ENCODE measurements at regions not wholly inside any gene's neighbourhood (a gene's known extent, or its start where the extent isn't known, plus 50 kb on each side); places are given as distances from the start of the nearest gene placed in this dataset.

DNA sequence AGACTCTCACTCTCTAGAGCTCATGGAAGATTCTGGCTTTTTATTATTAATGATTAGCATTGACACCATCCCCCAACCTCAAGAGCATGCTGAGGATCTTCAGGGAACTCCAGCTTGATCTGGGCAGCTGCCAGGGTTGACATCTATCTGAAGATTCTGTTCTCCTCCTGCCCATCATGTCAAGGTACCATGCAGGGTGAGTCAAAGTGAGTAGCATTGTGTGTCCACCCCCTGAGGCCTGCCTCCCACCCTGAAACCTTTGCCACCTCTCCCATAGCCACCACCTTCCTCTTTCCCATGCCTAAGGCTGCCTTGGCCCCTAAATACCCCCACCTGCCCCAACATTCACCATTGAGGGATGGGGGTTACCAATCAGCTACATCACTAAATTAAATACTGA lies 70.1 kb upstream of the SLCO3A1 start:
- ATAC-seq = no peak
- H3K4me1 ChIP-seq = no peaks in the 10 kb centered on the region
- TF ChIP-seq POLR2A (IDR thresholded peaks at IDR 0.05) (no peak), POLR2AphosphoS5 (IDR thresholded peaks at IDR 0.05) (no peak), EP300 (IDR thresholded peaks at IDR 0.05) (no peak), CTCF (IDR thresholded peaks at IDR 0.05) (no peak)
- no peaks in the 10 kb centered on the region for H3K36me3 ChIP-seq
- no peaks in the 10 kb centered on the region for H3K9me3 ChIP-seq
- H3K27me3 ChIP-seq = peaks cover 17% of the 10 kb centered on the region
- H3K4me3 ChIP-seq = no peak overlapping the region
- no peak overlapping the region for H3K27ac ChIP-seq

DNA sequence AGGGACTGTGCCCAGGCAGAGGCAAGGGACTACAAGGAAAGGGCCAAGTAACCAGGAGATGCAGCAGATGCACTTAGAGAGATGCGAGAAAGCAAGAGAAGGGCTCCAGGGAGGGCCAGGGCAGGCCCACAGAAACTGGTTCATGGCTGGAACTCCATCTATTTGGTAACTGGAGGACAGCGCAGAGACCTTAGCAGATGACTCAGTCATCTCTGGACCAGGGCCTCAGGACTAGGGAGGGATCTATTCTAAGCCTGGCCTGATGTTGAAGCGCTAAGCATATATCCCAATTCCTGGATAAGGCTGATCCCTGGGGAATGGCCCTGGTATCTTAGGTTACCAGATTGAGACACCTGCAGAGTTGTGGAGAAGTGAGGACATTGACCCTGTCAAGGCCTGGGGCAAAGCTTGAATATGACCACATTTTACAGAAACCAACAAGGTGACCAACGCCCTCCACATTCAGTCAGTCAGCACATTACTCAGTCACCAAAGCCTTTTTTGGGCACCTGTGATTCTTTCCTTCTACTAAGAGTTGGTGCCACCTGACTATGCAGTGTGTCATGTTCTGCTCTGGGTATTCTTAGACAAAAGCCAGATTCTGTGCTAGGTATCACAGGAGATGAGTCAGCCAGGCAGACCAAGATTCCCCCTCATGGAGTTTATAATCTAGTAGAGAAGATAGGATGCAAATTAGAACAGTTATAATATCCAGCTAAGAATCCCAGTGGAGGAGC lies 68.4 kb upstream of the SLCO3A1 start:
- ATAC-seq = no peak
- Histone ChIP-seq H3K27me3 (peaks cover 12% of the 10 kb centered on the region), H3K27ac (no peak overlapping the region), H3K36me3 (no peaks in the 10 kb centered on the region), H3K9me3 (no peaks in the 10 kb centered on the region), H3K4me3 (no peak overlapping the region), H3K4me1 (no peaks in the 10 kb centered on the region)
- 100% methylated on average over 1 to 4 of the region's 4 CpGs for WGBS, 2 donors (ENCODE audit: low coverage in 1 of 2)
- no peak for TF ChIP-seq CTCF (IDR thresholded peaks at IDR 0.05)
- TF ChIP-seq EP300 (IDR thresholded peaks at IDR 0.05) = no peak
- TF ChIP-seq POLR2A (IDR thresholded peaks at IDR 0.05) = no peak
- TF ChIP-seq POLR2AphosphoS5 (IDR thresholded peaks at IDR 0.05) = no peak

GRCh38 chr15:91787198-91787597 lies 66.3 kb upstream of the SLCO3A1 start:
- Histone ChIP-seq H3K27me3 (peaks cover 6% of the 10 kb centered on the region), H3K9me3 (no peaks in the 10 kb centered on the region), H3K36me3 (no peaks in the 10 kb centered on the region), H3K27ac (no peak overlapping the region), H3K4me1 (no peaks in the 10 kb centered on the region), H3K4me3 (no peak overlapping the region)
- ATAC-seq = no peak
- TF ChIP-seq POLR2AphosphoS5 (IDR thresholded peaks at IDR 0.05) = no peak
- TF ChIP-seq CTCF (IDR thresholded peaks at IDR 0.05) = no peak
- TF ChIP-seq EP300 (IDR thresholded peaks at IDR 0.05) = no peak
- no peak for TF ChIP-seq POLR2A (IDR thresholded peaks at IDR 0.05)
- 59 to 62% methylated on average over 4 to 7 of the region's 7 CpGs for WGBS, 2 donors (ENCODE audit: low coverage in 1 of 2)

- TF ChIP-seq CTCF (IDR thresholded peaks at IDR 0.05) (no peak), POLR2A (IDR thresholded peaks at IDR 0.05) (no peak), EP300 (IDR thresholded peaks at IDR 0.05) (no peak), POLR2AphosphoS5 (IDR thresholded peaks at IDR 0.05) (no peak)
- Histone ChIP-seq H3K4me3 (no peak overlapping the region), H3K36me3 (no peaks in the 10 kb centered on the region), H3K9me3 (no peaks in the 10 kb centered on the region), H3K27ac (no peak overlapping the region), H3K27me3 (peaks cover 6% of the 10 kb centered on the region), H3K4me1 (no peaks in the 10 kb centered on the region)
- WGBS, 2 donors (ENCODE audit: low coverage in 1 of 2) = no CpG with 5 or more reads among the region's 5 CpGs
- no peak for ATAC-seq
Measured at GRCh38 chr15:91789136-91789535, 64.4 kb upstream of the SLCO3A1 start.

GRCh38 chr15:91790836-91791235 lies 62.7 kb upstream of the SLCO3A1 start:
- no peak for ATAC-seq
- H3K4me3 ChIP-seq = no peak overlapping the region
- TF ChIP-seq POLR2A (IDR thresholded peaks at IDR 0.05) (no peak), CTCF (IDR thresholded peaks at IDR 0.05) (no peak), POLR2AphosphoS5 (IDR thresholded peaks at IDR 0.05) (no peak), EP300 (IDR thresholded peaks at IDR 0.05) (no peak)
- H3K27ac ChIP-seq = no peak overlapping the region
- no peaks in the 10 kb centered on the region for H3K4me1 ChIP-seq
- no peaks in the 10 kb centered on the region for H3K36me3 ChIP-seq
- no peaks in the 10 kb centered on the region for H3K27me3 ChIP-seq
- no peaks in the 10 kb centered on the region for H3K9me3 ChIP-seq
- 70% methylated on average over 1 to 2 of the region's 3 CpGs for WGBS, 2 donors (ENCODE audit: low coverage in 1 of 2)

Measured in gastroesophageal sphincter (tissue), 4 donors.